H9 (cell line): ENCODE measurements at regions not wholly inside any gene's neighbourhood (a gene's known extent, or its start where the extent isn't known, plus 50 kb on each side); places are given as distances from the start of the nearest gene placed in this dataset.

Experiments
- DNase-seq: peaks from one replicate; pipeline ENCODE4 v3.0.0-alpha.2; 2017
- H2AFZ ChIP-seq: one replicate; pipeline ENCODE4 v1.6.1; 2013; ENCODE audit warnings: mild to moderate bottlenecking, low read length, control low read depth, moderate library complexity
- H2AK5ac ChIP-seq: 2 replicates; pipeline ENCODE4 v1.6.1; 2013; ENCODE audit warnings: low read length, control low read depth, mixed read lengths; ENCODE audit not compliant: insufficient read length
- H2BK120ac ChIP-seq: one replicate; pipeline ENCODE4 v1.6.1; 2013; ENCODE audit warnings: low read depth, mild to moderate bottlenecking, low read length, control low read depth, inconsistent platforms; ENCODE audit not compliant: poor library complexity, severe bottlenecking
- H2BK12ac ChIP-seq: 2 replicates; pipeline ENCODE4 v1.6.1; 2013; ENCODE audit warnings: low read length, control low read depth, mixed read lengths, low read depth; ENCODE audit not compliant: insufficient read length
- H2BK15ac ChIP-seq: 2 replicates; pipeline ENCODE4 v1.6.1; 2013; ENCODE audit warnings: low read depth, low read length, control low read depth
- H2BK20ac ChIP-seq: one replicate; pipeline ENCODE4 v1.6.1; 2013; ENCODE audit warnings: low read depth, mild to moderate bottlenecking, low read length, control low read depth, inconsistent platforms; ENCODE audit not compliant: poor library complexity, severe bottlenecking
- H2BK5ac ChIP-seq: 2 replicates; pipeline ENCODE4 v1.6.1; 2013; ENCODE audit warnings: low read length, control low read depth, mixed read lengths; ENCODE audit not compliant: insufficient read length
- H3K14ac ChIP-seq: 2 replicates; pipeline ENCODE4 v1.6.1; 2013; ENCODE audit warnings: low read length, control low read depth; ENCODE audit not compliant: insufficient read depth
- H3K18ac ChIP-seq: 2 replicates; pipeline ENCODE4 v1.6.1; 2013; ENCODE audit warnings: low read depth, mild to moderate bottlenecking, mixed read lengths, low read length, control low read depth; ENCODE audit not compliant: insufficient read length
- H3K23ac ChIP-seq: 2 replicates; pipeline ENCODE4 v1.6.1; 2013; ENCODE audit warnings: low read length, control low read depth, mixed read lengths, low read depth; ENCODE audit not compliant: insufficient read length
- H3K23me2 ChIP-seq: 2 replicates; pipeline ENCODE4 v1.6.1; 2013; ENCODE audit warnings: low read depth, mild to moderate bottlenecking, mixed read lengths, low read length, control low read depth; ENCODE audit not compliant: insufficient read length, poor library complexity, severe bottlenecking
- H3K27ac ChIP-seq: 2 replicates; pipeline ENCODE4 v1.5.1; 2013; ENCODE audit warnings: low read length, control low read depth, mixed read lengths, low read depth; ENCODE audit not compliant: insufficient read length
- H3K27me3 ChIP-seq: 2 replicates; pipeline ENCODE4 v1.6.1; 2013; ENCODE audit warnings: low read length, control low read depth, inconsistent platforms; ENCODE audit not compliant: insufficient read depth
- H3K4ac ChIP-seq: 2 replicates; pipeline ENCODE4 v1.6.1; 2013; ENCODE audit warnings: low read depth, mild to moderate bottlenecking, control low read depth, inconsistent platforms, low read length, moderate library complexity
- H3K4me1 ChIP-seq: 2 replicates; pipeline ENCODE4 v1.6.1; 2013; ENCODE audit warnings: low read length, control low read depth, inconsistent platforms; ENCODE audit not compliant: insufficient read depth
- H3K4me2 ChIP-seq: 2 replicates; pipeline ENCODE4 v1.6.1; 2013; ENCODE audit warnings: low read length, control low read depth, mixed read lengths; ENCODE audit not compliant: insufficient read length, insufficient read depth
- H3K56ac ChIP-seq: 2 replicates; pipeline ENCODE4 v1.6.1; 2013; ENCODE audit warnings: low read depth, mild to moderate bottlenecking, mixed read lengths, low read length, control low read depth; ENCODE audit not compliant: insufficient read length
- H3K79me1 ChIP-seq: 2 replicates; pipeline ENCODE4 v1.6.1; 2013; ENCODE audit warnings: low read depth, mild to moderate bottlenecking, moderate library complexity, low read length, control low read depth, inconsistent platforms; ENCODE audit not compliant: insufficient read depth, poor library complexity, severe bottlenecking
- H3K79me2 ChIP-seq: 2 replicates; pipeline ENCODE4 v1.6.1; 2013; ENCODE audit warnings: low read length, control low read depth, inconsistent platforms; ENCODE audit not compliant: insufficient read depth
- H3K9ac ChIP-seq: 2 replicates; pipeline ENCODE4 v1.6.1; 2013; ENCODE audit warnings: low read length, control low read depth, mixed read lengths; ENCODE audit not compliant: insufficient read length; ENCODE audit errors: extremely low read depth
- H3K9me3 ChIP-seq: one replicate; pipeline ENCODE4 v1.6.1; 2013; ENCODE audit warnings: low read depth, low read length, inconsistent platforms; ENCODE audit not compliant: control insufficient read depth
- H3T11ph ChIP-seq: one replicate; pipeline ENCODE4 v1.6.1; 2013; ENCODE audit warnings: mild to moderate bottlenecking, low read length, control low read depth, inconsistent platforms
- H4K20me1 ChIP-seq: one replicate; pipeline ENCODE4 v1.6.1; 2013; ENCODE audit not compliant: control insufficient read depth, insufficient read length, insufficient read depth
- H4K5ac ChIP-seq: 2 replicates; pipeline ENCODE4 v1.6.1; 2013; ENCODE audit warnings: low read depth, mild to moderate bottlenecking, mixed read lengths, low read length, control low read depth; ENCODE audit not compliant: insufficient read length
- H4K8ac ChIP-seq: replicated peaks from 2 replicates; pipeline ENCODE4 v1.6.1; 2013; ENCODE audit warnings: low read length, control low read depth, mixed read lengths, low read depth; ENCODE audit not compliant: insufficient read length
- H4K91ac ChIP-seq: 2 replicates; pipeline ENCODE4 v1.6.1; 2013; ENCODE audit warnings: low read depth, mild to moderate bottlenecking, moderate library complexity, mixed read lengths, low read length, control low read depth; ENCODE audit not compliant: insufficient read length
- H3K27ac Mint-ChIP-seq, 3 experiments: 2 replicates in 2 of 3; 3 replicates in 1 of 3; pipeline ENCODE4 v1.8.0; 2020 to 2021; ENCODE audit warnings: mixed read lengths in 3 of 3, mild to moderate bottlenecking in 1 of 3, moderate library complexity in 1 of 3
- H3K27me3 Mint-ChIP-seq: 2 replicates; pipeline ENCODE4 v1.8.0; 2021; ENCODE audit warnings: low read depth, mild to moderate bottlenecking, moderate library complexity, mixed read lengths
- H3K36me3 Mint-ChIP-seq, 3 experiments: 2 replicates in 2 of 3; 3 replicates in 1 of 3; pipeline ENCODE4 v1.8.0; 2020 to 2021; ENCODE audit warnings: low read depth in 3 of 3, mixed read lengths in 3 of 3; ENCODE audit not compliant: insufficient read depth in 1 of 3
- H3K4me1 Mint-ChIP-seq, 2 experiments: 2 replicates each; pipeline ENCODE4 v1.8.0; 2020; ENCODE audit warnings: mixed read lengths in 2 of 2
- H3K4me3 Mint-ChIP-seq, 2 experiments: 2 replicates in 1 of 2; 3 replicates in 1 of 2; pipeline ENCODE4 v1.8.0; 2020 to 2021; ENCODE audit warnings: mild to moderate bottlenecking in 2 of 2, mixed read lengths in 2 of 2, moderate library complexity in 1 of 2
- H3K9me3 Mint-ChIP-seq, 2 experiments: 2 replicates in 1 of 2; 3 replicates in 1 of 2; pipeline ENCODE4 v1.8.0; 2020; ENCODE audit warnings: mild to moderate bottlenecking in 2 of 2, mixed read lengths in 2 of 2, moderate library complexity in 1 of 2
- CTCF ChIP-seq: fragments of 200-600 bp; sonication (generic); conservative IDR thresholded peaks from 3 replicates; pipeline ENCODE4 v1.8.0; 2021; ENCODE audit warnings: antibody characterized with exemption, mild to moderate bottlenecking
- WGBS: extraction: QIAGEN DNeasy Blood & Tissue Kit; methylation state at CpG from one replicate; pipeline ENCODE4 v1.1.7; 2013; ENCODE audit warnings: missing lambda C conversion rate, low lambda C conversion rate, mixed read lengths; ENCODE audit not compliant: insufficient read length; ENCODE audit errors: extremely low coverage; 5-methylcytosine and 5-hydroxymethylcytosine counted together

- H3K9ac ChIP-seq, result no peak overlapping the region
- H3K4me1 ChIP-seq, result peaks cover 2% of the 10 kb centered on the region; the same call in 1 of the 2 replicates
- H4K8ac ChIP-seq, result no peak overlapping the region
- H3K56ac ChIP-seq, result no peak overlapping the region
- no peaks in the 10 kb centered on the region for H3K27me3 ChIP-seq
- no peaks in the 10 kb centered on the region for H4K20me1 ChIP-seq
- no peak overlapping the region for H2BK120ac ChIP-seq
- no peak overlapping the region for H2BK5ac ChIP-seq
- no peaks in the 10 kb centered on the region for H3K79me2 ChIP-seq
- H3K4me2 ChIP-seq, result no peak overlapping the region
- TF ChIP-seq CTCF, result no peak
- peaks cover 9 to 13% of the 10 kb centered on the region in 2 experiments for H3K4me1 Mint-ChIP-seq
- H3K9me3 ChIP-seq, result no peaks in the 10 kb centered on the region
- H3K4ac ChIP-seq, result no peak overlapping the region
- H3K4me3 Mint-ChIP-seq, result no peak overlapping the region
- no peak overlapping the region for H3K14ac ChIP-seq
- no peak overlapping the region for H4K5ac ChIP-seq
- H2AK5ac ChIP-seq, result no peak overlapping the region
- no peak overlapping the region for H2BK20ac ChIP-seq
- no peak overlapping the region for H2BK12ac ChIP-seq
- H3K79me1 ChIP-seq, result no peaks in the 10 kb centered on the region
- no peak overlapping the region for H4K91ac ChIP-seq
- H3K27ac Mint-ChIP-seq, result no peak overlapping the region
- DNase-seq, result no peak
- no CpG with 5 or more reads among the region's 5 CpGs for WGBS
- H3K18ac ChIP-seq, result no peak overlapping the region
- H3K36me3 Mint-ChIP-seq, result no peaks in the 10 kb centered on the region; a peak in 2 of 7 replicates
- H2AFZ ChIP-seq, result no peak overlapping the region
- no peak overlapping the region for H3K23ac ChIP-seq
- H3K27ac ChIP-seq, result no peak overlapping the region
- no peaks in the 10 kb centered on the region for H3K23me2 ChIP-seq
- no peak overlapping the region for H3T11ph ChIP-seq
- H3K9me3 Mint-ChIP-seq, result peaks cover 0 to 4% of the 10 kb centered on the region in 2 experiments; a peak in 2 of 5 replicates
- H3K27me3 Mint-ChIP-seq, result no peaks in the 10 kb centered on the region
- no peak overlapping the region for H2BK15ac ChIP-seq
Measured at GRCh38 chr6:133641104-133641503, 247.8 kb upstream of the TCF21 start.
